Hepatocyte (in vitro differentiated cells): ENCODE measurements at regions not wholly inside any gene's neighbourhood (a gene's known extent, or its start where the extent isn't known, plus 50 kb on each side); places are given as distances from the start of the nearest gene placed in this dataset. TPM values are rescaled to one million over a fixed set of nuclear protein-coding genes. Genes with fewer than 3 reads are reported as not detected.
"Not testable (repeated sequence)": the region's sequence is repeated elsewhere in the genome, so short reads cannot be mapped to it uniquely, and the experiment has no call there.

ENCODE experiments used
- DNase-seq: peaks from one replicate; pipeline ENCODE4 v3.0.0-alpha.2; 2016; ENCODE audit warnings: low spot score
- H2AFZ ChIP-seq: fragments of 200-600 bp; sonication (generic); 2 replicates; pipeline ENCODE4 v1.6.0; 2016; ENCODE audit warnings: antibody characterized with exemption, mild to moderate bottlenecking
- H3K27ac ChIP-seq: fragments of 200-600 bp; sonication (generic); 2 replicates; pipeline ENCODE4 v1.5.1; 2016; ENCODE audit warnings: mild to moderate bottlenecking
- H3K27me3 ChIP-seq: fragments of 200-600 bp; sonication (generic); 2 replicates; pipeline ENCODE4 v1.6.1; 2016
- H3K36me3 ChIP-seq: fragments of 200-600 bp; sonication (generic); replicated peaks from 2 replicates; pipeline ENCODE4 v1.5.1; 2016; ENCODE audit warnings: low read depth; ENCODE audit not compliant: insufficient read depth
- H3K4me1 ChIP-seq: fragments of 200-600 bp; sonication (generic); 2 replicates; pipeline ENCODE4 v1.5.1; 2016; ENCODE audit warnings: mild to moderate bottlenecking, moderate library complexity; ENCODE audit not compliant: insufficient read depth
- H3K4me2 ChIP-seq: fragments of 200-600 bp; sonication (generic); 2 replicates; pipeline ENCODE4 v1.6.0; 2016
- H3K4me3 ChIP-seq: fragments of 200-600 bp; sonication (generic); 2 replicates; pipeline ENCODE4 v1.5.1; 2016; ENCODE audit warnings: mild to moderate bottlenecking
- H3K79me2 ChIP-seq: fragments of 200-600 bp; sonication (generic); 2 replicates; pipeline ENCODE4 v1.6.0; 2017; ENCODE audit warnings: mild to moderate bottlenecking
- H3K9me2 ChIP-seq: fragments of 200-600 bp; sonication (generic); replicated peaks from 2 replicates; pipeline ENCODE4 v1.6.0; 2017; ENCODE audit warnings: mild to moderate bottlenecking; ENCODE audit not compliant: insufficient read depth
- H3K9me3 ChIP-seq: fragments of 200-600 bp; sonication (generic); 2 replicates; pipeline ENCODE4 v1.5.1; 2016; ENCODE audit warnings: low read depth, mild to moderate bottlenecking
- H4K20me1 ChIP-seq: fragments of 200-600 bp; sonication (generic); 2 replicates; pipeline ENCODE4 v1.6.0; 2016; ENCODE audit warnings: mild to moderate bottlenecking; ENCODE audit not compliant: insufficient read depth, poor library complexity, severe bottlenecking
- EZH2 ChIP-seq: fragments of 200-600 bp; sonication (generic); IDR thresholded peaks from 2 replicates; pipeline ENCODE4 v1.6.1; 2016; ENCODE audit warnings: antibody characterized with exemption, mild to moderate bottlenecking, borderline replicate concordance
- EZH2phosphoT487 ChIP-seq: fragments of 200-600 bp; sonication (generic); IDR thresholded peaks from one replicate; pipeline ENCODE4 v1.6.1; 2018; ENCODE audit warnings: antibody characterized with exemption, mild to moderate bottlenecking, low read depth, moderate library complexity; ENCODE audit not compliant: unreplicated experiment, severe bottlenecking
- WGBS: methylation state at CpG from one replicate; pipeline ENCODE4 v1.1.6; 2016; ENCODE audit warnings: low lambda C conversion rate; ENCODE audit errors: missing lambda C conversion rate; 5-methylcytosine and 5-hydroxymethylcytosine counted together
- small RNA-seq: library from RNA; depleted of rRNA; stranded (forward); fragments of <200 nt; gene quantifications from one replicate; pipeline ENCODE3, GENCODE V24; 2014
- TF ChIP-seq, protein P1 (sequence below): fragments of 200-600 bp; sonication (generic); IDR thresholded peaks from 2 replicates; pipeline ENCODE4 v1.5.1; 2016; ENCODE audit warnings: antibody characterized with exemption, mild to moderate bottlenecking; ENCODE audit not compliant: poor library complexity

DNA sequence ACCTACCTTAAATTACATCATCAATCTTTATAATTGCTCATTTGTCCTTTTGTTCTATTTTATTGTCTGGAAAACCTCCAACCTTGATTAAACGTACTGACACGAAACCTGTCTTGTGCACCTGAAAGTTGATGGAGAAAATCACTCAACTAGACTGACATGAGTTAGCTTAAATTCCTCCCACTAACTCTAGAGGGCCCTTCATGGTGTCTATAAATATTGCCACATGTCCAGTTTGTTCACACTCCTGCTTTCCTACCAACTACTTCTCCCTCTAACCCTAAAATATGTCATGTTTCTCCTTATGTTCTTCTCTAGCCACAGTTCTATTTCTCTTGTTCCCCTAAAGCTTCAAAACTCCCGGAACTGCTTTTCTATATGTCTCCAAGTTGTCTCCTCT is 59.8 kb upstream of the SGO1 start:
- Histone ChIP-seq H3K4me2 (no peak overlapping the region), H3K4me1 (no peaks in the 10 kb centered on the region), H3K9me2 (no peaks in the 10 kb centered on the region), H3K27me3 (no peaks in the 10 kb centered on the region), H3K4me3 (no peak overlapping the region), H2AFZ (no peak overlapping the region), H3K9me3 (no peaks in the 10 kb centered on the region), H4K20me1 (no peaks in the 10 kb centered on the region), H3K79me2 (no peaks in the 10 kb centered on the region), H3K27ac (no peak overlapping the region), H3K36me3 (no peaks in the 10 kb centered on the region)
- DNase-seq = no peak
- 96% methylated on average over 3 of the region's 3 CpGs for WGBS
- TF ChIP-seq EZH2 (no peak), EZH2phosphoT487 (no peak)
- TF ChIP-seq, protein P1, sequence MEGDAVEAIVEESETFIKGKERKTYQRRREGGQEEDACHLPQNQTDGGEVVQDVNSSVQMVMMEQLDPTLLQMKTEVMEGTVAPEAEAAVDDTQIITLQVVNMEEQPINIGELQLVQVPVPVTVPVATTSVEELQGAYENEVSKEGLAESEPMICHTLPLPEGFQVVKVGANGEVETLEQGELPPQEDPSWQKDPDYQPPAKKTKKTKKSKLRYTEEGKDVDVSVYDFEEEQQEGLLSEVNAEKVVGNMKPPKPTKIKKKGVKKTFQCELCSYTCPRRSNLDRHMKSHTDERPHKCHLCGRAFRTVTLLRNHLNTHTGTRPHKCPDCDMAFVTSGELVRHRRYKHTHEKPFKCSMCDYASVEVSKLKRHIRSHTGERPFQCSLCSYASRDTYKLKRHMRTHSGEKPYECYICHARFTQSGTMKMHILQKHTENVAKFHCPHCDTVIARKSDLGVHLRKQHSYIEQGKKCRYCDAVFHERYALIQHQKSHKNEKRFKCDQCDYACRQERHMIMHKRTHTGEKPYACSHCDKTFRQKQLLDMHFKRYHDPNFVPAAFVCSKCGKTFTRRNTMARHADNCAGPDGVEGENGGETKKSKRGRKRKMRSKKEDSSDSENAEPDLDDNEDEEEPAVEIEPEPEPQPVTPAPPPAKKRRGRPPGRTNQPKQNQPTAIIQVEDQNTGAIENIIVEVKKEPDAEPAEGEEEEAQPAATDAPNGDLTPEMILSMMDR = no peak

DNA sequence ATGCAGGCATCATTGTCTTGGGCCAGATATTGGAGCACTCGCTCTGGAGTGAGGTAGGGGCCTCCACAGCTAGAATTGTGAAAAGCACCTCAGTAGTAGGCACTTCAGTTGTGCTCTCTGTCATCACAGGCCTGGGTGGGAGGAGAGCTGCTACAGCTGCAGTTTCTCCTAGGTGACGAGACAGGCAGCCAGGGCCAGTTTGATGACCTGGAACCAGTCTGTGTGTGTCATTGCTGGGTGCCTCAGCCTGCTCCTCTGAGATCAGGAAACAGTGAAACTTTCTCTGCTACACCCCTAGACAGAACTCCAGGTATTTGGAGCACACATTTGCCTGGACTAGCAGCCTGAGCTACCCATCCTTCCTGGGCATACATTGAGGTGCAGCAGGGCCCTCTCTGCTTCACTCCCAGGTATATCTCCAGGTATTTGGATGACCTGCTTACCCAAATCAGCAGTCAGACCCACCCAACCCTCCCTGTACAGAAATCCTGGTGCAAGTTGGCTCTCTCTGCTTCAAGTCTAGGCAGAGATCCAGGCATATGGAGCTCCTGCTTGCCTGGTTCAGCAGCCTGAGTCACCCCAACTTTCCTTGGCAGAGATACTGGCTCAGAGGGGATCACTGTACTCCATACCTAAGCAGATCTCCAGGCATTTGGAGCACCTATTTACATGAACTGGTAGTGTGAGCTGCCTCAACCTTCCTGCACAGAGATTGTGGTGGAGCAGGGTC is 54.3 kb upstream of the SGO1 start:
- H3K4me2 ChIP-seq = no peak overlapping the region
- H3K79me2 ChIP-seq = no peaks in the 10 kb centered on the region
- WGBS = 91% methylated on average over 2 of the region's 2 CpGs
- H3K36me3 ChIP-seq = no peaks in the 10 kb centered on the region
- no peak overlapping the region for H2AFZ ChIP-seq
- H3K27ac ChIP-seq = no peak overlapping the region
- H4K20me1 ChIP-seq = no peaks in the 10 kb centered on the region
- no peak for DNase-seq
- H3K4me1 ChIP-seq = no peaks in the 10 kb centered on the region
- H3K27me3 ChIP-seq = no peaks in the 10 kb centered on the region
- H3K9me3 ChIP-seq = no peaks in the 10 kb centered on the region
- TF ChIP-seq EZH2 (no peak), EZH2phosphoT487 (no peak)
- TF ChIP-seq, protein P1 = no peak
- H3K4me3 ChIP-seq = no peak overlapping the region
- no peaks in the 10 kb centered on the region for H3K9me2 ChIP-seq

DNA sequence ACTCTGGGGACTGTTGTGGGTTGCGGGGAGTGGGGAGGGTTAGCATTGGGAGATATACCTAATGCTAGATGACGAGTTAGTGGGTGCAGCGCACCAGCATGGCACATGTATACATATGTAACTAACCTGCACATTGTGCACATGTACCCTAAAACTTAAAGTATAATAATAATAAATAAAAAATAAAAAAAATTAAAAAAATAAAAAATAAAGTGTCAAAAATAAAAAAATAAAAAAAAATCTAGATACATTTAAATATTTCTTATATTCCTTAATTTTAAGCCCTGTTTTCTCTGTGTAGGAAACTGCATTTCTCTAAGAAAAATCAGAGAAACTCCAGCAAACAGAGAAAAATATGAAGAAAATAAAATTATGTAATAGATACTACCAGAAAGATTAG is 52.2 kb upstream of the SGO1 start:
- not testable (repeated sequence) for H3K4me1 ChIP-seq, H3K4me3 ChIP-seq, H3K4me2 ChIP-seq, H4K20me1 ChIP-seq, H3K36me3 ChIP-seq, DNase-seq, H3K9me3 ChIP-seq, H3K79me2 ChIP-seq, H3K9me2 ChIP-seq, H2AFZ ChIP-seq, H3K27me3 ChIP-seq, H3K27ac ChIP-seq
- 100% methylated on average over 3 of the region's 3 CpGs for WGBS

DNA sequence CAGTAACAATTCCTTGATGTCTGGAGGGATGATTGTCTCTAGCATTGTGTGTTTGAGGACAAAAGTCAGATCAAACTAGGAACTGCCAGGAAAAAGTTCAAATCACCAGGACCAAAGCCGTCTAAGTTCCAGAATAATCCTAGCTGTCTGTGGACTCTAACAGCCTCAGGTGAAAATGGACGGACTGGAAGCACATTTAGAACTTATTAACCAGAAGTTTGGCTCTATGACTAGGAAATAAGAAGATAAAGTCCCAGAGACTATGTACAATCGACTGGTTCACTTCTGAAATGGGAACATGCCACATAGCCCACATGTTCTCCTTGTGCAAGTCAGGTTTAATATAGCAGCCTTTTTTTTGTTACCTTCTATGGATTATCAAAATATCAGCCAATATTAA is 50.6 kb upstream of the SGO1 start:
- Histone ChIP-seq H3K4me3 (no peak overlapping the region), H3K27ac (no peak overlapping the region), H3K4me1 (peaks cover 13% of the 10 kb centered on the region), H3K36me3 (no peaks in the 10 kb centered on the region), H3K27me3 (no peaks in the 10 kb centered on the region), H3K9me2 (no peaks in the 10 kb centered on the region), H2AFZ (no peak overlapping the region), H3K4me2 (no peak overlapping the region), H3K9me3 (no peaks in the 10 kb centered on the region), H4K20me1 (no peaks in the 10 kb centered on the region), H3K79me2 (no peaks in the 10 kb centered on the region)
- TF ChIP-seq EZH2 (no peak), EZH2phosphoT487 (no peak)
- TF ChIP-seq, protein P1 = no peak
- DNase-seq = no peak
- 31% methylated on average over 3 of the region's 3 CpGs for WGBS

Small RNAs in the stretch of these regions (small RNA-seq; reads per million reads assigned to genes)
- gene RNU6-815P (not detected), gene RNU6-822P (not detected)
